Suprapubic skin (tissue), 3 donors: ENCODE measurements at regions not wholly inside any gene's neighbourhood (a gene's known extent, or its start where the extent isn't known, plus 50 kb on each side); places are given as distances from the start of the nearest gene placed in this dataset.

Experiments used
- EP300 ChIP-seq: sonication (generic); formaldehyde crosslinking; IDR thresholded peaks from one replicate; pipeline ENCODE4 v1.6.1; 2017; ENCODE audit warnings: antibody characterized with exemption
- TF ChIP-seq, protein P1 (sequence below), 2 donors: fragments of 200-600 bp in 1 of 2; fragments of 450-650 bp in 1 of 2; sonication (generic) in 1 of 2; IDR thresholded peaks; one replicate each; pipeline ENCODE4 v1.5.1; 2016 to 2019; ENCODE audit warnings: antibody characterized with exemption in 2 of 2, mild to moderate bottlenecking in 1 of 2, moderate library complexity in 1 of 2

DNA sequence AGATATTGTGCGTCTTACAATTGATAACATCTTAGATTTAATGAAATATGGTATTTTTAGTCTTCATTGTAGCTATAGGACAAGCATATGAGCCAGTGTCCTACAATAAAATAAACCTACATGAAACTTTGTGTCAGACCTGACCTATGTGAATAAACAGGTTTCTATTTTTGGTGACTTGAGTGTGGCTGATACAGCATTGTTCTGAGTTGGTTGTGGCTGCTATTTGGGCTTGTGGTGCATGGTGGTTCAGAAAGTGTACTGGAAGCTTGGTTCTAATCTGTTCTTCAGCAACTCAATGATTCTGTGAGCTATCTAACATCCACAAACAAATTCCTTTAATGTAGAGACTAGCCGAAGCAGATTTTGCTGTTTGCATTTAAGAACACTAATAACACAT is 64.9 kb upstream of the MAP2 start:
- TF ChIP-seq, protein P1, sequence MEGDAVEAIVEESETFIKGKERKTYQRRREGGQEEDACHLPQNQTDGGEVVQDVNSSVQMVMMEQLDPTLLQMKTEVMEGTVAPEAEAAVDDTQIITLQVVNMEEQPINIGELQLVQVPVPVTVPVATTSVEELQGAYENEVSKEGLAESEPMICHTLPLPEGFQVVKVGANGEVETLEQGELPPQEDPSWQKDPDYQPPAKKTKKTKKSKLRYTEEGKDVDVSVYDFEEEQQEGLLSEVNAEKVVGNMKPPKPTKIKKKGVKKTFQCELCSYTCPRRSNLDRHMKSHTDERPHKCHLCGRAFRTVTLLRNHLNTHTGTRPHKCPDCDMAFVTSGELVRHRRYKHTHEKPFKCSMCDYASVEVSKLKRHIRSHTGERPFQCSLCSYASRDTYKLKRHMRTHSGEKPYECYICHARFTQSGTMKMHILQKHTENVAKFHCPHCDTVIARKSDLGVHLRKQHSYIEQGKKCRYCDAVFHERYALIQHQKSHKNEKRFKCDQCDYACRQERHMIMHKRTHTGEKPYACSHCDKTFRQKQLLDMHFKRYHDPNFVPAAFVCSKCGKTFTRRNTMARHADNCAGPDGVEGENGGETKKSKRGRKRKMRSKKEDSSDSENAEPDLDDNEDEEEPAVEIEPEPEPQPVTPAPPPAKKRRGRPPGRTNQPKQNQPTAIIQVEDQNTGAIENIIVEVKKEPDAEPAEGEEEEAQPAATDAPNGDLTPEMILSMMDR (IDR thresholded peaks at IDR 0.05) = no peak
- no peak for TF ChIP-seq EP300
